ENCODE measurements at regions not wholly inside any gene's neighbourhood (a gene's known extent, or its start where the extent isn't known, plus 50 kb on each side); places are given as distances from the start of the nearest gene placed in this dataset.
"Not testable (repeated sequence)": the region's sequence is repeated elsewhere in the genome, so short reads cannot be mapped to it uniquely, and the experiment has no call there.

DNA sequence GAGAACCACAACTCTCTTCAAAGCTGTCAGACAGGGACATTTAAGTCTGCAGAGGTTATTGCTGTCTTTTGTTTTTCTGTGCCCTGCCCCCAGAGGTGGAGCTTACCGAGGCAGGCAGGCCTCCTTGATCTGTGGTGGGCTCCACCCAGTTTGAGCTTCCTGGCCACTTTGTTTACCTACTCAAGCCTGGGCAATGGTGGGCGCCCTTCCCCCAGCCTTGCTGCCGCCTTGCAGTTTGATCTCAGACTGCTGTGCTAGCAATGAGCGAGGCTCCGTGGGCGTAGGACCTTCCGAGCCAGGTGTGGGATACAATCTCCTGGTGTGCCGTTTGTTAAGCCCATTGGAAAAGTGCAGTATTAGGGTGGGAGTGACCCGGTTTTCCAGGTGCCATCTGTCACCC lies 822.1 kb downstream of the KCNMA1 start:
- DNase-seq: not testable (repeated sequence)

- no peak for DNase-seq
These were observed 826.2 kb downstream of the KCNMA1 start for GRCh38 chr10:76811430-76811829.

- DNase-seq: no peak
These were observed 849.2 kb downstream of the KCNMA1 start for GRCh38 chr10:76788452-76788811.

GRCh38 chr10:76787746-76788451 lies 849.7 kb downstream of the KCNMA1 start:
- DNase-seq: no peak

GRCh38 chr10:76786504-76787072 lies 851.0 kb downstream of the KCNMA1 start:
- no peak for DNase-seq

GRCh38 chr10:76784076-76784475 lies 853.5 kb downstream of the KCNMA1 start:
- DNase-seq: peak; percentile 70 to 76

DNA sequence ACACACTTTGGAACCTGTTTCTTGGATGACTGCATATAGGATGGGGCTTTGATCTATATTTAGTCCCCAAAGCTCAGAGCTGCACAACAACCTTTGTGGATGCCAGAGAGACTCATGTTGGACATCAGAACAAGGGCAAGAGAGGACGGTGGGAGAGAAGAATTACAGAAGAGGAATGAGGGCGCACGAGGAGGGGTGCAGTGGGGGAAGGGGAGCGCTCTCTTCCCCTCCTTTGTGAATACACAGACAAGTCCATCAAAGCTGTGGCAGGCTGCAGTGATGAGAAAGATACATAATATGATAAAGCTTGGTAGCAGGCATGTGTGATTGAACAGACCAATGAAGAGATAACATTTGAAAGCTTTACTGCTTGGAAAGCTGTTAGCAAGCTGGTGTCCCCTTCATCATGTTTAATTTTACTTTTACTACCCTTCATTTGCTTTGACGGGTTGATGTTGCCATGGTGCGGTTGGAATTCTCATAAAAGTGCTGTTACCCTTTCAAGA lies 857.8 kb downstream of the KCNMA1 start:
- DNase-seq: no peak

GRCh38 chr10:76778914-76779795 lies 858.5 kb downstream of the KCNMA1 start:
- DNase-seq: no peak

DNA sequence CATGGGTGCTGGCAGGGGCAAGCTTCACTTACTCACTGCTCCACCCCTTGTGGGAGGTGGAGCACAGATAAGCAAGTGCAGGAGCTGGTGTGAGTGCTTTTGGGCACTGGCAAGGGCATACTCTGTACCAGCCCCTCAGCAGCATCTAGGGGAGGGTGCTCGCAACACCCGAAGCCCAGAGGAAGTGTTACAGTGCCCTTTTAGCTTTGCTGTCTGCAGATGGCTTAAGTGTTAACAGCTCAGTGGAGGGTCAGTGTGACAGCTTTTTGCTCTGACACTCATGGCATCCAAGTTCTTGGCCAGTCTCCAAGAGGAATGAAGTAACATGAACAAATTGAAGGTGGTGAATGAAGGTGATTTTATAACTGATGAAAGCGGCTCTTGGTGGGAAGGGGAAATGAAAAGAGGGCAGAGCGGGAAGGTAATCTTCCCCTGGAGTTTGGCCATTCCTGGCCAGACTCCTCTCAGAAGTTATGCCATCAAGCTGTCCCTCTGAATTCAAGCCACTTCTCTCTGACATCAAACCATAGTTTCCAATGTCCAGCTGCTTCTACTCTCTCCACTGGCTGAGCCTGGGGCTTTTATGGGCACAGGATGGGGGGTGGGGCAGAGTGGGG lies 862.5 kb downstream of the KCNMA1 start:
- no peak for DNase-seq

DNA sequence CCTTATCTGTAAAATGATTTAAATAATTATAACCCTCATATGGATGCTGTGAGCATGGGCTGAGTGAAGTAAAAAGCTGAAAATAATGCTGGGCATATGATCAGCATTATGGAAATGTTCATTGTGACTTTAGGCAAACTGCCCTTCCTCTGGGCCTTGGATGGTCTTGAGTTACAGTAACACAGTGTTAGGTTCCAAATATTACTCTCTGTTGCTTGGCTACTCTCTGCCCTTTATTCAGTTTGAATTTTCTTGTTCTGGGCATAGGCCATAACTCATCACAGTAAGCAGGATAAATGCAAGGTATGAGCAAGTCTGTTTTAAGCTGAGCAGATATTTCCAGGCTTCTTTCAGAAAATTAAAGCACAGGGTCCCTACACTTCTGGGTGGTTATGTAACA lies 868.0 kb downstream of the KCNMA1 start:
- no peak for DNase-seq

GRCh38 chr10:76769161-76769560 lies 868.4 kb downstream of the KCNMA1 start:
- DNase-seq: no peak

DNA sequence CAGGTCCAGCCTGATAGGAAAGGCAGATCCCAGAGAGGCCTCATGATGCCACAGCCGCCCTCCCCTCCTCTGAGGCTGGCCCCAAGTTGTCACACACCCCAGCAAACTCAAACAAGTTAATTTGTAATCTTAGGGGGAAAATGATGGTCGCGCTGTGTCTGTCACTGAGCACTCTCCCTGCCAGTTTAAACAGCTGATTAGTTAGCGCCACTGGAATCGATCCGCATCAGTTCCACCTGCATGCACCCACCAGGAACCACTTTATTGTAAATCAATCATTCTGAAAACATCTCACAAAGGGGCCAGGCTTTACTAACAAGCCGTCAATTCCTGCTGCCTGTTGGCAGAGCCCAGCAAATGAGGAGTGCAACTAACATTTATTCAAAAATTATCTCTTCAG lies 870.9 kb downstream of the KCNMA1 start:
- no peak for DNase-seq

DNA sequence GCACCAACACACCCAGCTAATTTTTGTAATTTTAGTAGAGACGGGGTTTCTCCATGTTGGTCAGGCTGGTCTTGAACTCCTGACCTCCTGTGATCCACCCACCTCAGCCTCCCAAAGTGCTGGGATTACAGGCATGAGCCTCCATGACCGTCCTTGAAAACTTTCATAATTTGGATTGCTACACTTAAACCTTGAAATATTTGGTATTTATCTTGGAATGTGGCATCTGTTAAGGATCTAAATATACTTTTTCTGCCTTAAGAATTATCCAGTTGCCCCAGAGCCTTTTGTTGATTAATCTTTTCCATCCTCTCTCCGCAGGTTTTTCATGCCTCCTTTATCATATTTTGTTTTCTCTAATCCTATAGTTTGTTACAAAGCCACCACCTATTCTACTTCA lies 872.7 kb downstream of the KCNMA1 start:
- DNase-seq: not testable (repeated sequence)

DNA sequence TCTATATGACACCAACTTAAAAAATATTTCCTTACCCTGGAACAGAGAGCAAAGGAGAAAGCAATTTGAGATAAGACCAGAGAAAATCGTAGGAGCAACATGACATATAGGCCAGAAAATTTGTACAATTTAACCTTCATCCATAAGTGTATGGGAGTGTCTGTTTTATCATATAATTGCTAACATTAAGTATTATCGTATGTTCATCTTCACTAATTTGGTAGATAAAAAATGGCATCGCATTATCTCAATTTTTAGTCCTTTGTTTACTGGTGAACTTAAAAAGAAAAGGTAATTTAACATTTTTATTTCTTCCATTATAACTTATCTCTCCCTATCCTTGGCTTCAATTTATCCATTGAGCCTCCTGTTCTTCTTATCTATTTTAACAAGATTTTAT lies 873.4 kb downstream of the KCNMA1 start:
- DNase-seq: no peak

GRCh38 chr10:76763376-76763775 lies 874.2 kb downstream of the KCNMA1 start:
- DNase-seq: no peak

DNA sequence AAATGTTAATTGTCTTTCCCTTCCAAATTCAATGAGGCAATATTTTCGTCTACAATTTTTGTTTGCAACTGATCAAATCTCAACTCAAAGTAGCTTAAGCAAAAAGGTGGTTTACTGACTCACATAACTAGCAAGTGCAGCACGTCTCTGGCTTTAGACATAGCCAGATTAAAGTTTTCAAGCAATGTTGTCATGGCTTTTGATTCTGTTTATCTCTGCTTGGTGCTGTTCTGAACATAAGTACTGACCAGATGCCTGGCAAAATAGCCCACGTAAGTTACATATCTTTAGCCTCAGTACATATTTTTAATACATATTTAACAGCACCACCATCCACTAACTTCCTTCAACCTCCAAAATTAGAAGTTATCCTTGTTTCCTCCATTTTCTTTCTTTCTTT lies 877.9 kb downstream of the KCNMA1 start:
- no peak for DNase-seq

DNA sequence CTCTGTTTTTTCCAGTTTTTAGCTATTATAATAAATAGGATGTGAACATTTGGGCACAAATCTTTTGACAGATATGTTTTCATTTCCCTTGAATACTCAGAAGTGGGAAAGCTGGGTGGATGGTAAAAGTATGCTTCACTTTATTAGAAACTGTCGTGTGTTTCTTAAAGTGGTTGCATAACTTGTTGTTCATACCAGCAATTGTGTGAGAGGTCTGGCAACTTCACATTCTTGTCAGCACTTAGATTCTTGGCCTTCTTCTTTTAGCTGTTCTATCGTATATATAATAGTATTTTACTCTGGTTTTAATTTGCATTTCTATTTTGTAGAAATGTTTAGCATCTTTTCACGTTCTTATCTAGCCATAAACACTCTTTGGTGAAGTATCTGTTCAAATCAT lies 894.4 kb downstream of the KCNMA1 start:
- DNase-seq: no peak

DNA sequence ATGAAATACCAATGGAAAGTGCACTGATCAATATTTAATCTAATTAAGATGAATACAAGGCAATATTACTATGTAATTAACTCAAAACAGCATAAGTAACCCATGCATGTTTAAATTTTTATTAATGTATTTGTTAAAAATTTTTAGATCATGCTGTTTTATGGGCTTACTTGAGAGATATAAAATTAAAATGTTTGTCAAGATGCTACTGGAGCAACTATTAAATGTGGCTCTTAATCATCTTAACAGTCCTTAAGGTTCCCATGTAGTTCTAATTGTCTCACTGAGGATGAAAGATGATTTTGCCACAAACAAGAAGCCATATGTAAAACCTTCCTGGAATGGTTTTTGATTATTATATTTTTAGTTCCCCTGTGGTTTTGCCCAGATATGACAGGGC lies 897.1 kb downstream of the KCNMA1 start:
- no peak for DNase-seq

DNA sequence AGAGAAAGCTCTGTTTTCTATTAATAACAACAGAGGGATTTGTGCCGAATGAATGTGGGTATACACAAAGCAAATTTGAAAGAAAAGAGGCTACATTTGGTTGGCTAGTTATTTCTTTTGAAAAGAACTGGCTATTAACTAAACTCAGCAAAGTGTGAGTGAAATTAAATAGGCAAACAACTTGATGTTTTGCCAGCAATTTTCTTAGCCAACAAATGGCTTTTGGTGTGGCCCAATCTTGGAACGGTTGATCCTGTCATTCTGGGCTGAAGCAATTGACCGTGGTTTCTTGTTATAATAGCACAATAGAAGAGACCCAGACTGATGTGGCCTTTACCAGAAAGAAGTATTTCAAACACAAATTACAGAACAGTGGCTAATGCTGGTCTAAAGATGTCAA lies 898.6 kb downstream of the KCNMA1 start:
- DNase-seq: no peak

- no peak for DNase-seq
These were observed 900.6 kb downstream of the KCNMA1 start for GRCh38 chr10:76736815-76737618.

GRCh38 chr10:76736392-76736791 lies 901.2 kb downstream of the KCNMA1 start:
- DNase-seq: no peak

GRCh38 chr10:76735866-76736265 lies 901.7 kb downstream of the KCNMA1 start:
- DNase-seq: no peak
